Activated CD8-positive, alpha-beta memory T cell treated with anti-CD3 and anti-CD28 coated beads for 48 hours (primary cell): ENCODE measurements at regions not wholly inside any gene's neighbourhood (a gene's known extent, or its start where the extent isn't known, plus 50 kb on each side); places are given as distances from the start of the nearest gene placed in this dataset.
"Not testable (repeated sequence)": the region's sequence is repeated elsewhere in the genome, so short reads cannot be mapped to it uniquely, and the experiment has no call there.

Experiments
- DNase-seq, 3 experiments: peaks; one replicate each; pipeline ENCODE4 v3.0.0-alpha.2; 2020; ENCODE audit warnings: low read depth in 2 of 3, low spot score in 2 of 3

GRCh38 chr5:109580225-109580624, 109.5 kb upstream of the MAN2A1 start:
- no peak for DNase-seq

DNA sequence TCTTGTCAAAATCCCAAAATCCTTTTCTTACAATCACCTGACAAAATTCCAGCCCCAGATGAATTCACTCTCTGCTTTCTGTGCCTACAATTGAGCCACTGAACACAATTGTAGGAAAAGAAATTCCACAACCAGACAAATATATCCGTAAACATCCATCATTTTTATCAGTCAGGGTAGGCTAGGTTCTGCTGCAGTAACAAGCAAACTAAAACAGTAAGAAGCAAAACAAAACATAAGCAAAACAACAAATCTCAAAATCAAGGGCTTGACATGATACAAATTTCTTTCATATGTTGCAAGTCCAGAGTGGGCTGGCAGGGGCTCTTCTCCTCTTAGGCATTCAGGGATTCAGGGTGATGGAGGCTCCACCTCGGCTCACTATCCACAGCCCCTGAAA, 114.2 kb upstream of the MAN2A1 start:
- no peak for DNase-seq

GRCh38 chr5:109574985-109575384, 114.7 kb upstream of the MAN2A1 start:
- DNase-seq = no peak

- no peak for DNase-seq
Measured at GRCh38 chr5:109573766-109574165, 116.0 kb upstream of the MAN2A1 start.

DNA sequence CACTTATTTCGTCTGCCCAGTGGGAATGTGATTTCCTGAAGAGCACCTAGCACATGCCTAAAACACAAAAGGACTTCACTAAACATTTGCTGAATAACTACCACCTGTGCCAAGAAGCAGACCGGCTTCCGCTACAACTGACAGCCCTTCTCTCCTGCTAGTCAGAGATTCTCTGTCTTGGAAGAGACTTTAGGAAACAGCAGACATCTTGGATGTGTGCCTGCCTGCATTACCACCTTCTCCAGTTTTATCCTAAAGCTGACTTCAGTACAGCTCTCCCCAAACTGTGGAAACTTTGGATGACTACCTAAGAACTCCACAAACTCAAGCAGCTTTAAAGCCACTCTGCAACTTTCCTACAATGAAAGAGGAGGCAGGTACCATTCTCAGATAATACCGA, 116.5 kb upstream of the MAN2A1 start:
- no peak for DNase-seq

DNA sequence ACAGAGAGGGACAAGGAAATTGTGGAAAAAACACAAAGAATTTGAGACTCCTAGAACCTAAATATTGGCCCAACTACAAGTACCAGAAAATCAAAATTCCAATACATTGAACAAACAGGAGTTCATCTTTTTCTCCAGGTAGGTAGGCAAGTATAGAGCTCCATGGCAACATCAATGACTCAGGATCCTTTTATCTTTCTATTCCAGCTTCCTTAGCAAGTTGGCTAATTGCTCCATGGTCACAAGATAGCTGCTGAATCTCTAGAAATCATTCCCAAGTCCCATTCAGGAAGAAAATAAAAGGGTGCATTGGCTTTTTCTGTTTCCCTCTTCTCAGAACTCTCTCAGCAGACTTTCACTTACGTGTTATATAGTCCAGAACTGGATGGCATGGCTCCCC, 117.9 kb upstream of the MAN2A1 start:
- DNase-seq = no peak

DNA sequence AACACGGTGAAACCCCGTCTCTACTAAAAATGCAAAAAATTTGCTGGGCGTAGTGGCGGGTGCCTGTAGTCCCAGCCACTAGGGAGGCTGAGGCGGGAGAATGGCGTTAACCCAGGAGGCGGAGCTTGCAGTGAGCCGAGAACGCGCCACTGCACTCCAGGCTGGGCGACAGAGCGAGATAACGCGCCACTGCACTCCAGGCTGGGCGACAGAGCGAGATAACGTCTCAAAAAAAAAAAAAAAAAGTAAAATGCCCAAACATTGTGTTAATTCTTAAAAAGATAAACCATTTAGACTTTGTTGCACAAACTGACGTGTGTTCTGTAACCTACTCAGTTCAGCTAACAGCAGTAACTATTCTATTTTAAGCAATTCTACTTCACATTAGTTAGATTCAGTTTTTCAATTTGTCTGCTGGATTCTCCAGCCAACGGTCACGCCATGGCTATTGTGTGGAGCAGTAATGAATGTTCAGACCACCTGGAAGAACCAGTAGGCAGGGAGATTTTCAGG, 119.3 kb upstream of the MAN2A1 start:
- DNase-seq = no peak

DNA sequence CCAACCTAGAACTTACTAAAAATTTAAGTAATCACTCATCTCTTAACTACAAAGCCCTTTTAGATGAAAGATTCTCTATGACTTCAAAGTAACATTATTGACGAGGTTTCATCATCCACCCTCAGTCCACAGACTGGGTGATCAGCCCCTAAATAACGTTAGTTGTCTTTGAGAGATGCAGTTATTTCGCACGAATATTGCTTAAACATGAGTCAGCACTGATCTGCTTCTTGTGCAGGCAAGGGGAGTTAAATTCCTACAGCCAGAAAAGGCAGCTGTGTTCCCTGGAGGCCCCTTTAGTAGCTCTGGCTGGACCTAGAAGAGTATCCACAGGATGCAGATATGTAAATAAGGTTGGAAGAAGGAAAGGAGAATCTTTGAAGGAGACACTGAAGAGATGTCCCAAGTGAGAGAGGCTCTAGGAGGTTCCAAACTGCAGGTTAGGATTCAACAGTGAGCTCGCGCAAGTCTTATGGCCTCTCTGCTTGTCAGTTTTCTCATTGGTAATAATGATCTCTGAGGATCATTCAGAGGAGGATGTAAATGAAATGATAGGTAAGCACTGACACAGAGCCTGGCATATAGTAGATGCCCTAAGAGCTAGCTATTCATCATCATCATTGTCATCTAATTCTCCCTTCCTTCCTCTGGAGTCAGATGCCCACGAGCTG, 122.2 kb upstream of the MAN2A1 start:
- no peak for DNase-seq

- no peak for DNase-seq
Measured at GRCh38 chr5:109566361-109566760, 123.4 kb upstream of the MAN2A1 start.

- DNase-seq = no peak
Measured at GRCh38 chr5:109563739-109564138, 126.0 kb upstream of the MAN2A1 start.

- no peak for DNase-seq
Measured at GRCh38 chr5:109563189-109563588, 126.5 kb upstream of the MAN2A1 start.

GRCh38 chr5:109562441-109562840, 127.3 kb upstream of the MAN2A1 start:
- no peak for DNase-seq

GRCh38 chr5:109561447-109561846, 128.3 kb upstream of the MAN2A1 start:
- no peak for DNase-seq

GRCh38 chr5:109560554-109560953, 129.2 kb upstream of the MAN2A1 start:
- DNase-seq = no peak

DNA sequence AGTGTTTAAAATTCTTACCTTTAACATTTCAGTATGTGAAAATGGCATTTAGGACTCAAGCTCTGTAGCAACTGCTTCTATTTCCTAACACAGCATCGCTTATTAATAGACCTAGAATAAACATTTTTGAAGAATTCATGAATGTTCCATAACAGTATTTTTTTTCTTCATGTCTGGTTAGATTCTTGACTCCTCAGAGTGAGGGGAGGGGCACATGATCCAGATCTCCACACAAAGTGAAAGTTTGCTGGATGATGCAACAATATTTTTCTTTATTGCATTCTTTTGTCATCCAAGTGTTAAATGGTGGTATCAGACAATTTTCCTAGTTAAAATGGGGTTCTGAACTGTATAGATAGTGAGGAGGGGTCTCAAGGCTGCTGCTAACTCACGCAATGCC, 130.8 kb upstream of the MAN2A1 start:
- no peak for DNase-seq

DNA sequence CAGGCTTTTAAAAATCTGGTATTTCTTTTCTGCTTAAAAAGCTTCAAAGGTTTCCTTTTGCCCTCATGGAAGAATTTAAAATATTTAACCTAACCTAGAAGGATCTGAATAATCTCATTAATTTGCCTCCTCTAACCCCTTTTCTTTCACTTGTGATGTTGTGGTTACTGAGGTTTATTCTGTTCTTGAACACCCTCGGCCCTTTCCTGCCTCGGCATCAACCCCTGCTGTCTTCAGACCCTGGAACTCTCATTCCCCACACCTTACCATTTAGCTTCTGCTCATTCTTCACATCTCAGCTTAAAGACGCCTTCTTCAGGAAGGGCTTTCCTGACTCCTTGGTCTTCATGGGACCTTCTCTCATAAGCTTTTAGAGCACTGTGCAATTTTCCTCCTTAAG, 131.4 kb upstream of the MAN2A1 start:
- no peak for DNase-seq

DNA sequence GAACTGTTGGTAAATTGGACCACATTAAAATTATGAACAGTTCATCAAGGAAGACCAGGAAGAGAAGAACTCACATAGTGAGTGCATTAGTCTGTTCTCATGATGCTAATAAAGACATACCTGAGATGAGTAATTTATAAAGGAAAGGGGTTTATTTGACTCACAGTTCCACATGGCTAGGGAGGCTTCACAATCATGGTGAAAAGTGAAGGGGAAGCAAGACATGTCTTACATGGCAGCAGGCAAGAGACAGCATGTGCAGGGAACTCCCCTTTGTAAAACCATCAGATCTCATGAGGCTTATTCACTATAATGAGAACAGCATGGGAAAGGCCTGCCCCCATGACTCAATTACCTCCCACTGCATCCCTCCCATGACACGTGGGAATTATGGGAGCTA, 135.9 kb upstream of the MAN2A1 start:
- no peak for DNase-seq

- not testable (repeated sequence) for DNase-seq
Measured at GRCh38 chr5:109551234-109551633, 138.5 kb upstream of the MAN2A1 start.

DNA sequence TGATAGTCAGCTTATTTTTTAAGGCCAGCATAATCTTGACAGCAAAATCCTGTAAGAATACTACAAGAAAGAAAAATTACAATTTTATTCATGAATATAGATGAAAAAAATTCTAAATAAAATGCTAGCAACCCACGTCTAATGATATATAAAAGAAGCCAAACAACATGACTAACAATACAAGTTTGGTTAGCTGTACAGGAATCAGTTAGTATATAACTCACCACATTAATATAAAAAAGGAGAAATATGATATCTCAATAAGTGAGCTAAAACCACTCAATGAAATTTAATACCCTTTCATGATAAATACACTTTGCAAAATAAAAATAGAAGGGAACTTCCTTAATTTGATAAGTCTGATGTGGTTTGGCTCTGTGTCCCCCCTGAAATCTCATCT, 139.7 kb upstream of the MAN2A1 start:
- no peak for DNase-seq

DNA sequence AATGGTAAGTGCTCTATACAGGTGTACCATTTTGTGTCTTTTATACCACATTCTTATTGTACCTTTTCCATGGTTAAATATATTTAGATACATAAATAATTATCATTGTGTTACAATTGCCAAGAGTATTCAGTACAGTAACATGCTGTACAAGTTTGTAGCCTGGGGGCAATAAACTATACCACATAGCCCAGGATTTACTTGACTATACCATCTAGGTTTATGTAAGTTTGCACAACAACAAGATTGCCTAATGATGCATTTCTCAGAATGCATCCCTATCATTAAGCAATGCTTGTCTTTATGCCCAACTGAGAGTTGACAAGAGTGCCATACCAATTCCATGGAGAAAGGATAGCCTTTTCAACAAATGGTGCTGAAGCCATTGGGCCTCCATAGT, 136.7 kb upstream of the PJA2 start:
- DNase-seq = no peak

DNA sequence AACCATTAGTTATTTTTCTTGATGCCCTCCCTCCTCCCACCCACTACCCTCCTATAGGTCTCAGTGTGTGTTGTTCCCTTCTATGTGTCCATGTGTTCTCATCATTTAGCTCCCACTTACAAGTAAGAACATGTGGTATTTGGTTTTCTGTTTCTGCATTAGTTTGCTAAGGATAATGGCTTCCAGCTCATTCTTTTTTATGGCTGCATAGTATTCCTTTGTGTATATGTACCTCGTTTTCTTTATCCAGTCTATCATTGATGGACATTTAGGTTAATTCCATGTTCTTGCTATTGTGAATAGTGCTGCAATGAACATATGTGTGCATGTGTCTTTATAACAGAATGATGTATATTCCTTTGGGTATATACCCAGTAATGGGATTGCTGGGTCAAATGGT, 135.1 kb upstream of the PJA2 start:
- not testable (repeated sequence) for DNase-seq

- not testable (repeated sequence) for DNase-seq
Measured at GRCh38 chr5:109538692-109539091, 128.9 kb upstream of the PJA2 start.

DNA sequence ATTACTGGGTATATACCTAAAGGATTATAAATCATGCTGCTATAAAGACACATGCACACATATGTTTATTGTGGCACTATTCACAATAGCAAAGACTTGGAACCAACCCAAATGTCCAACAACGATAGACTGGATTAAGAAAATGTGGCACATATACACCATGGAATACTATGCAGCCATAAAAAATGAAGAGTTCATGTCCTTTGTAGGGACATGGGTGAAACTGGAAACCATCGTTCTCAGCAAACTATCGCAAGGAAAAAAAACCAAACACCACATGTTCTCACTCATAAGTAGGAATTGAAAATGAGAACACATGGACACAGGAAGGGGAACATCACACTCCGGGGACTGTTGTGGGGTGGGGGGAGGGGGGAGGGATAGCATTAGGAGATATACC, 125.3 kb upstream of the PJA2 start:
- DNase-seq = not testable (repeated sequence)
